BLaER1 treated with 17β-estradiol and CSF1 and Interleukin-3, amounts not matched to agents 10 nM and 100 nM (cell line): ENCODE measurements at regions not wholly inside any gene's neighbourhood (a gene's known extent, or its start where the extent isn't known, plus 50 kb on each side); places are given as distances from the start of the nearest gene placed in this dataset.

Experiments used
- H3K27ac ChIP-seq, 11 experiments: shearing (Covaris generic); formaldehyde crosslinking; 2 replicates each; pipeline ENCODE4 v1.8.1; 2022
- H3K27me3 ChIP-seq, 11 experiments: shearing (Covaris generic); formaldehyde crosslinking; 2 replicates each; pipeline ENCODE4 v1.8.1; 2022
- H3K36me3 ChIP-seq, 11 experiments: shearing (Covaris generic); formaldehyde crosslinking; 2 replicates each; pipeline ENCODE4 v1.8.1; 2022
- H3K4me1 ChIP-seq, 10 experiments: shearing (Covaris generic); formaldehyde crosslinking; 2 replicates each; pipeline ENCODE4 v1.8.1; 2022
- H3K4me2 ChIP-seq, 11 experiments: shearing (Covaris generic); formaldehyde crosslinking; 2 replicates each; pipeline ENCODE4 v1.8.1; 2022
- H3K4me3 ChIP-seq, 10 experiments: shearing (Covaris generic); formaldehyde crosslinking; 2 replicates each; pipeline ENCODE4 v1.8.1; 2022
- H3K9ac ChIP-seq, 11 experiments: shearing (Covaris generic); formaldehyde crosslinking; 2 replicates each; pipeline ENCODE4 v1.8.1; 2022
- H3K9me3 ChIP-seq, 11 experiments: shearing (Covaris generic); formaldehyde crosslinking; replicated peaks in 1 of 11; 2 replicates each; pipeline ENCODE4 v1.8.1; 2022
- H4K20me1 ChIP-seq, 11 experiments: shearing (Covaris generic); formaldehyde crosslinking; 2 replicates each; pipeline ENCODE4 v1.8.1; 2022
- Cebpa-rat ChIP-seq, 11 experiments: shearing (Covaris generic); IDR thresholded peaks; 2 replicates each; pipeline ENCODE4 v1.8.1; 2022

DNA sequence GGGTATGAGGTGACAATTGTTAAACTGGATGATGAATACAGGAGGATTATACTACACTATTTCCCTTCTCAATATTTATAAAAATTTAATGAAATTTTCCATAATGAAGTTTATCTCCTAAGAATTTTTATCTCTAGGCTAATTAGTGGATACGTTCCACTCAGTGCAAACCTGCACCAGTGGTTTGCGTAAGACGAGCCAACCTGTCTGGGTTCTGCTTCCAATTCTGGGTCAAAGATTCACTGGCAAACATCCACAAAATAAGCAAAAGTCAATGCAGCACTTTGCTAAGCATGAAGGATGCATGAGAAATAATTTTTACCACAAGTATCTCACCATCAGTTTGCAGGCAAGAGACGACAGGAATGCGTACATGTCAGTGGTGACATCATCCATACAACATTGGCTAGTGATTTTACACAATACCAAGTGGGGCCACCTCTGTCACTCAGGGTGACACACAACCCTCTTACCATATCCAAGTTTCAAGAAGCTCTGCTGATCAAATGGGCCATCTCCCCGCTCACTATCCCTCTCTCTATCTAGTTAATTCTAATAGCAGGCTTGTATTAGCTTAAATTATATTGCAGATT is 51.7 kb downstream of the FAM50B start:
- Histone ChIP-seq H4K20me1 (no peaks in the 10 kb centered on the region), H3K4me2 (no peak overlapping the region), H3K36me3 (no peaks in the 10 kb centered on the region), H3K4me1 (peaks cover 7 to 13% (median 12%) of the 10 kb centered on the region in 10 experiments; a peak in 18 of 20 replicates), H3K9me3 (0 out of 22 replicates have a peak, but pooled peaks cover 0 to 7% (median 0%) of the 10 kb centered on the region in 11 experiments), H3K27me3 (no peaks in the 10 kb centered on the region), H3K4me3 (no peak overlapping the region), H3K9ac (no peak overlapping the region), H3K27ac (no peak overlapping the region)
- no peak for TF ChIP-seq Cebpa-rat (IDR thresholded peaks at IDR 0.05)

GRCh38 chr6:3902871-3903648 is 53.9 kb downstream of the FAM50B start:
- no peak overlapping the region; a peak in 2 of 20 replicates for H3K4me3 ChIP-seq

DNA sequence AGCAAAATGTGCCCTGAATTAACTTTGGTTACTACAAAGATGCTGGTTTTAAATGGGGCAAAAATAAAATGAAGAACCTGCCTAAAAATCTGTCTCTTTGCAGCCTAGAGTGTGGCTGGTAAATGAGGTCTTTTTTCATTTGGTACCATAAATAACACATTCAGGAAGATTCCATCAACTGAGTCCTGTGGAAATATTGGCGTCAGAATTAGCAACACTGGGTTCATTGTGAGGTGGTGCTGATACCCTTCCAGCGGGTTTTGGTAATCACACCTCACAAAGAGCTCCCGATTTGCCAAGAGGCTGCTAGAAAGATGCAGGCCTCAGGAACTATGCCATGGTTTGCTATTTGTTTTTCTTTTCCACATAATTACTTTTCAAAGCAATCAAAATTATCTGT is 55.3 kb downstream of the FAM50B start:
- H3K9ac ChIP-seq = no peak overlapping the region
- no peak overlapping the region for H3K4me2 ChIP-seq
- H3K4me3 ChIP-seq = no peak overlapping the region
- H3K27me3 ChIP-seq = no peaks in the 10 kb centered on the region
- H3K27ac ChIP-seq = no peak overlapping the region
- H3K4me1 ChIP-seq = peaks cover 7 to 13% (median 12%) of the 10 kb centered on the region in 10 experiments; a peak in 18 of 20 replicates
- no peaks in the 10 kb centered on the region for H3K36me3 ChIP-seq
- TF ChIP-seq Cebpa-rat (IDR thresholded peaks at IDR 0.05) = no peak
- no peaks in the 10 kb centered on the region for H3K9me3 ChIP-seq
- no peaks in the 10 kb centered on the region for H4K20me1 ChIP-seq

More at GRCh38 chr6:3902871-3903648, 53.9 kb downstream of the FAM50B start:
- Histone ChIP-seq H3K4me2 (peak overlapping the region; percentile 10 to 79 (median 45); a peak in 18 of 22 replicates), H3K27ac (peak overlapping the region in 3 of 11 experiments; percentile 13 to 18 (median 13); a peak in 1 of 22 replicates), H3K9me3 (0 out of 22 replicates have a peak, but pooled peaks cover 0 to 7% (median 0%) of the 10 kb centered on the region in 11 experiments), H4K20me1 (no peaks in the 10 kb centered on the region), H3K27me3 (no peaks in the 10 kb centered on the region), H3K9ac (peak overlapping the region in 3 of 11 experiments; percentile 2 to 37 (median 16); a peak in 3 of 22 replicates), H3K36me3 (no peaks in the 10 kb centered on the region), H3K4me1 (peaks cover 7 to 13% (median 12%) of the 10 kb centered on the region in 10 experiments; a peak in 18 of 20 replicates)
- no peak for TF ChIP-seq Cebpa-rat (IDR thresholded peaks at IDR 0.05)

- TF ChIP-seq Cebpa-rat (IDR thresholded peaks at IDR 0.05) = no peak
- H3K4me3 ChIP-seq = no peak overlapping the region
- peaks cover 7 to 13% (median 12%) of the 10 kb centered on the region in 10 experiments; a peak in 18 of 20 replicates for H3K4me1 ChIP-seq
- no peak overlapping the region for H3K27ac ChIP-seq
- H3K4me2 ChIP-seq = no peak overlapping the region
- no peaks in the 10 kb centered on the region for H3K36me3 ChIP-seq
- H4K20me1 ChIP-seq = no peaks in the 10 kb centered on the region
- no peak overlapping the region for H3K9ac ChIP-seq
- no peaks in the 10 kb centered on the region for H3K27me3 ChIP-seq
- H3K9me3 ChIP-seq = no peaks in the 10 kb centered on the region
Observed at GRCh38 chr6:3905945-3906845, 57.0 kb downstream of the FAM50B start.

DNA sequence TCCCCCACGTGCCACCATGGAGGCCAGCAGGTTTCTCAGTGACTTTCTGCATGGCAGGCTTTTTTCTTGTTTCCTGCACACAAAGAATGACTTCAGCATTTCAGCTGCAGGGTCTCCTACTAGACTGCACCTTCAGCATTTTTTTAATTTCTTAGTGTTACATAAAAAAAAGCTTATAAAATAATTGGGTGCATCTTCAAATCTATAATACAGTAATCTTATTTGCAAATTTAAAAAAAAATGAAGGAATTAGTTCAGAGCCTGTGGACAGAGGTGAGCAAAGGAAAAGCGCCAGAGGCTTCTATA is 57.6 kb downstream of the FAM50B start:
- no peak for TF ChIP-seq Cebpa-rat (IDR thresholded peaks at IDR 0.05)
- H4K20me1 ChIP-seq = no peaks in the 10 kb centered on the region
- no peak overlapping the region for H3K9ac ChIP-seq
- H3K27ac ChIP-seq = no peak overlapping the region
- H3K36me3 ChIP-seq = no peaks in the 10 kb centered on the region
- H3K4me1 ChIP-seq = peaks cover 7 to 13% (median 12%) of the 10 kb centered on the region in 10 experiments; a peak in 18 of 20 replicates
- H3K27me3 ChIP-seq = no peaks in the 10 kb centered on the region
- H3K9me3 ChIP-seq = no peaks in the 10 kb centered on the region
- no peak overlapping the region for H3K4me3 ChIP-seq
- no peak overlapping the region for H3K4me2 ChIP-seq

- H4K20me1 ChIP-seq = no peaks in the 10 kb centered on the region
- H3K27me3 ChIP-seq = no peaks in the 10 kb centered on the region
- H3K4me3 ChIP-seq = no peak overlapping the region
- TF ChIP-seq Cebpa-rat (IDR thresholded peaks at IDR 0.05) = no peak
- peaks cover 0 to 2% (median under 1%) of the 10 kb centered on the region in 10 experiments; a peak in 8 of 20 replicates for H3K4me1 ChIP-seq
- no peaks in the 10 kb centered on the region for H3K9me3 ChIP-seq
- H3K36me3 ChIP-seq = no peaks in the 10 kb centered on the region
- no peak overlapping the region for H3K27ac ChIP-seq
- H3K4me2 ChIP-seq = no peak overlapping the region
- no peak overlapping the region for H3K9ac ChIP-seq
Observed at GRCh38 chr6:3908223-3908622, 59.0 kb downstream of the FAM50B start.

GRCh38 chr6:3908961-3909360 is 59.8 kb downstream of the FAM50B start:
- Histone ChIP-seq H3K27me3 (no peaks in the 10 kb centered on the region), H3K4me2 (no peak overlapping the region), H3K36me3 (no peaks in the 10 kb centered on the region), H3K9me3 (no peaks in the 10 kb centered on the region), H3K4me1 (no peaks in the 10 kb centered on the region), H3K4me3 (no peak overlapping the region), H3K9ac (no peak overlapping the region), H3K27ac (no peak overlapping the region), H4K20me1 (no peaks in the 10 kb centered on the region)
- no peak for TF ChIP-seq Cebpa-rat (IDR thresholded peaks at IDR 0.05)

- Histone ChIP-seq H3K27ac (no peak overlapping the region), H3K36me3 (no peaks in the 10 kb centered on the region), H3K9me3 (no peaks in the 10 kb centered on the region), H3K4me2 (no peak overlapping the region), H4K20me1 (no peaks in the 10 kb centered on the region), H3K4me3 (no peak overlapping the region), H3K4me1 (peaks cover 0 to 4% (median under 1%) of the 10 kb centered on the region in 10 experiments; a peak in 6 of 20 replicates), H3K9ac (no peak overlapping the region), H3K27me3 (no peaks in the 10 kb centered on the region)
- TF ChIP-seq Cebpa-rat (IDR thresholded peaks at IDR 0.05) = no peak
Observed at GRCh38 chr6:3910106-3910663, 61.0 kb downstream of the FAM50B start.
